HG02981 (cell line): ENCODE measurements at regions not wholly inside any gene's neighbourhood (a gene's known extent, or its start where the extent isn't known, plus 50 kb on each side); places are given as distances from the start of the nearest gene placed in this dataset.
"Not testable (repeated sequence)": the region's sequence is repeated elsewhere in the genome, so short reads cannot be mapped to it uniquely, and the experiment has no call there.

Experiments
- ATAC-seq: cut with Tn5 transposase; IDR thresholded peaks from one replicate; pipeline ENCODE4 v1.9.1; 2021; ENCODE audit warnings: mild to moderate bottlenecking, moderate library complexity; ENCODE audit not compliant: unreplicated experiment

GRCh38 chr12:23141335-23141734 is 516.4 kb downstream of the ETNK1 start:
- no peak for ATAC-seq

DNA sequence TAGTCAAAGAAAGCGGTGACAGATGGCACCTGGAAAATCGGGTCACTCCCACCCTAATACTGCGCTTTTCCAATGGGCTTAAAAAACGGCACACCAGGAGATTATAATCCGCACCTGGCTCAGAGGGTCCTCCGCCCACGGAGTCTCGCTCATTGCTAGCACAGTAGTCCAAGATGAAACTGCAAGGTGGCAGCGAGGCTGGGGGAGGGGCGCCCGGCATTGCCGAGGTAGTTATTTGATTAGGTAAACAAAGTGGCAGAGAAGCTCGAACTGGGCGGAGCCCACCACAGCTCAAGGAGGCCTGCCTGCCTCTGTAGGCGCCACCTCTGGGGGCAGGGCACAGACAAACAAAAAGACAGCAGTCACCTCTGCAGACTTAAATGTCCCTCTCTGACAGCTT is 521.1 kb downstream of the ETNK1 start:
- not testable (repeated sequence) for ATAC-seq

- no peak for ATAC-seq
Measured at GRCh38 chr12:23168459-23168858, 543.5 kb downstream of the ETNK1 start.

DNA sequence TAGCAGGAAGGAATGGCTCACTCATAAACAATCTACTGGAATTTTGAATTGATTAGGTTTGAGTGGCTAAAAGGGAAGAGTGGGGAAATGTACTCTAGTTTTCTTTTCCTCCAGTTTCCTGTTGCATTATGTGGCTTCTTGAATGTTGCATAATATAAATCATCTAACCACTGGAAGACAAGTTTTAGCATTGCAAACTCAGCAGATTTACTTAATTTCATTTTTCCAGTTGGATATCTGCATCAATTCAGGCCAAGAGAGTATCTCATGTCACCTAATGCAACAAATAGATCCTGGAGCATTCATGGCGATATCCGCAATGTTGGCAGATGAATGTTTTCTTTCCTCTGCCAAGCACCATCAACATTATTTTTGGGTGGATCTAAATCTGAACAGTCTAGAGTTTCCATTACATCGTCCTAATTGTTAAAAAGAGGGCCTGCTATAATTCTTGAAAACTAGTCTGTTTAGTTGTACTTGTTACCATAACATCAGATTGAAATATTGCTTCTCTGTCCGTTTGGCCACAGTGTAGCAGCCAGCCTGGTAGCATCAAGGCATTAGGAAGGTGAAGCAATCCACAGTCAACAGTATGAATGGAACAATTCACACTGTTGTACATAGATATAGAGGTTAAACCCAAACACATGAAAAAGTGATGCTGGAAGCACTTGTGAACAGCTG is 544.2 kb downstream of the ETNK1 start:
- ATAC-seq, result no peak

DNA sequence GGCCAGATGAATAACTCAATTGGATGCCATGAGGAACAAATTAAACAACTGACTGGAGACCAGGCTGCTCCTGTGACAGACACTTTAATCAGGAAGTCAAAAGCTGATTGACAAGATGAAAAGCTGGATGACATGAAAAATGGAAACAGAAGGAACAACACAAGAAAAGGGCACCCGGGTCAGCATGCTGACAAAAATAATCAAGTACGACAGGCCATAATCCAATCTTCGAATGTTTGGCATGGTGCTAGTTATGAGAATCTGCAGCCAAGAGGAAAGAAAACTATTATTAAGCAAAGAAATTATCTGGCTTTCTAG is 544.7 kb downstream of the ETNK1 start:
- ATAC-seq, result no peak

DNA sequence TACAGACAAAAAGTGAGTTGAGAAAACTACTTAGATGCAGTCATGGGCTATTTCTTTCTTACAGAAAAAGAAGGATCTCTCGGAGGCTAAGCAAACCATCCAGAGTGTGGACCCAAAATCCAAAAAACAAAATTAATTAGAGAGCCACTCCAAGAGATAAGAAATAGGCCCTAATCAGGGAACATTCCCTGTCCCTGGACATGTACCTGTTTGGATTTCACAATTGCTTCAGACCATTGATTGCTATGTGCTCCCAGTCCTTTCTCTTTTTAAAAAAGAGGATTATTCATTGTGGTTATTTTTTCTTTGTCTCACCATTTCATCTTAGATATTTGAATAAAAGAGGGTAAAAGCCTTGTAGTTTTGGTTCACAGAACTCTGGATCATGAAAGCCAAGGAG is 549.9 kb downstream of the ETNK1 start:
- no peak for ATAC-seq

DNA sequence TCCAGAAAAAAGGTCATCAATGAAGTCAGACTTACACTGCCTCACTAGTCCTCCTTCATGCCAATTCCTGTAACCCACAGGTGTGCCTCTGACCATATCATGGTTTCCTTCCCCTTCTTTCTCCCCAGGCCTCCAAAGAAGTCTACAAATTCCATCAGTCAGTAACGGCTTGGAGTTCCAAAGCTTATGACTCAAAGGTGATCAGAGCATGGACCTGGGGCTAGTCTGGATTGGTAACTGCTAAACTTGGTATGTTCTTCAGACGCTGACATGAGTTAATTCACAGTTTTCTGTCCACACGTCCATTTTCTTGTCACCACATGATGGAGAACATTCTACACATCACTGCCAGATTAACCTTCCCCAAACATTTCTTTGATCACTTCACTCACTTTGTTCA is 560.4 kb downstream of the ETNK1 start:
- ATAC-seq, result no peak

DNA sequence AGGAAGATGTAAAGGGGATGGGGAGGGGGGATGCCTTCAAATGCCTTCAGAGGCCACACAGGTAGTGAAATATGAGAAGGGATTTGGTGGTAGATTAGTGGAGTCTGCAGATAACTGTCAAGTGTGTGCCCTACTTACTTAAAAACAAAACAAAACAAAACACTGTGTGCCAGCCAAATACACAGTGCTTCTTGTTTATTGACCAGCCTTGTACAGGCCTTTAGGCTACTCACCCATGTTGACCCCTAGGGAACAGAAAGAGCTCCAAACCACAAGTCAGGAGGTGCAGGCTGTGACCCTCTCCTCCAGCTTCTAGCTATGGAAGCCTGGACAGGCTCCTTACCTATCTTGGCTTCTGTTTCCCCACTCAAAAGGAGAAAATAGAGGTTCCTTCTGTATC is 562.0 kb downstream of the ETNK1 start:
- ATAC-seq, result no peak

DNA sequence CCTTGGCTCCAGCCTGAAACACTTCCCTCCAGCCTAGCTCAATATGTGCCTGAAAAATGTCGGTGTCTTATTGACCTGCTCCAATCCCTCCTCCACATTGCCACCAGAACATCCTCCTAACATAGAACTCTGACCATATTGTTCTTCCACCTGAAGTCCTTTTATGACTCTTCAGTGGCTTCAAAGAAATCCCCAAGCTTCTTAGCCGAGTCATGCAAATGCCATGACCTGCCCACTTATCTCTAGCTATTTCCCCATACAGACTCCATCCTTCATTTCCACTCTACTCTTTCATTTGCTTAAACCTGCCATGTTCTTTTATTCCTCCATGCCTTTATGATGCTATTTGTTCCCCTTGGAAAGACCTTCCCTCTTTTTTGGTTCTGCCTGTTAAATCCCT is 568.6 kb downstream of the ETNK1 start:
- ATAC-seq, result no peak

DNA sequence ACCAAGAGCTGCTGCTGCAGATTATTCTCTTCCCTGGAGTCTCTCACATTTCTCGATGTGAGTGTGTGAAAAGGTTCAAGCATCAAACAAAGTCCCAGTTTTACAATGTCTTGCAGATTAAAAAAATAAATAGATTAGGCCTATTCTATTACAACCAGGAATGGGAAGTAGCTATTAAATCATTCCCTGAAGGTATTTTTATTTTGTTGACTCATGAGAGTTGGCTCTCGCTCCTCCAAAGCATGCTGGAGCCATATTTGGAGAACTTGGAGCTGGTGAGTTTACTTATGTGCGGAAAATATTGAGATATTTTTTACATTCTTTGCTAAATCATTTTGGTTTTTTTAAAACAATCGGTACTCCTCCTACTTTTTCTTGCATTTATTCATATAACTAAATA is 572.3 kb downstream of the ETNK1 start:
- no peak for ATAC-seq

GRCh38 chr12:23202728-23203127 is 577.8 kb downstream of the ETNK1 start:
- no peak for ATAC-seq

GRCh38 chr12:23204933-23205778 is 580.2 kb downstream of the ETNK1 start:
- peak; percentile 85 for ATAC-seq

GRCh38 chr12:23209793-23210192 is 584.8 kb downstream of the ETNK1 start:
- no peak for ATAC-seq

GRCh38 chr12:23210573-23210972 is 585.6 kb downstream of the ETNK1 start:
- no peak for ATAC-seq

DNA sequence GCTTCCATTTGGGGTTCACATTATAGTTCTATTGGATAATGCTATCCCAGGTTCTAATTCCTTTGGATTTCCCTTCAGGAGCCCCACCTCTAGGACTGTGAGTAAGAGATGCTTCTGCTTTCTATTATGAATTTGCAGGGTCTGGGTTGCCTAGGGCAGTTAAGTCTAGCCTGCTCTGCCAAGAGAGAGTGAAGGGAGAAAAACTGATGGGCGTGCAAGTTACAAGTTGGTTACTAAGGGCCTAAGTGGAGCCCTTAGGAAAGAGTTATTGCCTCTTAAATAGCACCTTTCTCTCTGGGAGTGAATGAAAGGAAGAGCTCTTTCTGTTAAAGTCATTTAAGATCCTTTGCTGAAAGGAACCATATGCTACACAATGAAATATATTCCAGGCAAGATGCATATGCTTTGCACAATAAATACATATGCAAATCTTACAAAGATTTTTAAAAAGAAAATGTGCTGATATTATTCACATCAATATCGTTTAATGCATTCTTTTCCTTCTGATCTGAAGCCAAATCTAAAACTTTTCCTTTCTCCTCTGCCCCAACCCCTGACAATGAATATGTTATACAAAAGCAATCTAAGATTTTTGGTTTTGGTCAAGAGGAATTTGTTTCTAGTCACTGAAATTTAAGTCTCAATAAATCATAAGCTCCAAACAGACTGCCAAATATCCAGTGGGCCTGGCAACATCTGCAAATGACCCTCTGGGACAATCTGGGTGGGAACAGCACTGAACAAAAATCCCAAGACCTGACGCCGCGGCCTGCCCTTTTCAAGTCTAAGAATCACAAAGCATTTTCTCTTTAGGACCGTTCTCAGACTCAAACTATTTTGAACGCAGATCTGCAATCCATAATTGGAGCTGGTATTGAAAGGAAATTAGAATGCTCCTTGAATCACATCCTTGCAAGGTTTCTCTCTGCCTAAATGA is 586.7 kb downstream of the ETNK1 start:
- no peak for ATAC-seq

GRCh38 chr12:23217158-23217557 is 592.2 kb downstream of the ETNK1 start:
- no peak for ATAC-seq

DNA sequence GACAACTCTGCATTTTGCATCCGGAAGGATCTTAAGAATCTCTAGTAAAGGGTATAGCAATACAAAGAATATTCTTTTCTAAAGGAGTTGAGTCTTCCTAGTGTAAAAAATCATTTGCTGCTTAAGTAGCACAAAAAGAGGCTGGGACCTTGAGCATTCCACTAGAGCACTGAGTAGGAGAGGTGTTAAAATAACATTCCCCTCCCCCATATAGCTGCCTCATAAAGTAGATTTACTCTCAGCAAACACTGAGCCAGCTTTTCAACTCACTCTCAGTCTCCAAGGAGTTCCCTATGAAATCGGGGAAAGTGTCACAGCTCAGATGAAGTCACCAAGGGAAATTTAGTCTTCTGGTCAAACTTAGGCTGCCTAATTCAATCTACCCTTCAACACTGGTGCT is 592.7 kb downstream of the ETNK1 start:
- no peak for ATAC-seq

GRCh38 chr12:23221066-23221465 is 596.1 kb downstream of the ETNK1 start:
- no peak for ATAC-seq

DNA sequence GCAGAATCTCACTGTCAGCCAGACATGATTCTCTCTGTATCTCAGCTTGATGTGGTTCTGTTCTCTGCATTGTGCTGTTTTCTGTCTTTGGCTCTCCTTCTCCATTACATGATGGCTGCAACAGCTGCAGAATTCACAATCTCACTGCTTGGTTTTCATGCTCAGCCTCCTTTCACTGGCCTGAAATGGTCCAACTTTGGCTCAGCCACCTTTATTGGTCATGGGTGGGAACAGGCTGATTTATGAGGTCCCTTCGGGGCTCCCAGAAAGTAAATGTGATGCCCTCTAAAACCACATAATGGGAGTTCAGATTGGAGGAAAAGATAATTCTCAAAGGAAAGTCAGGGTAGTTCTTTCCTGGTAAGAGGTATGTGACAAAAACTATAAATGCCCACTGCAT is 597.0 kb downstream of the ETNK1 start:
- no peak for ATAC-seq

DNA sequence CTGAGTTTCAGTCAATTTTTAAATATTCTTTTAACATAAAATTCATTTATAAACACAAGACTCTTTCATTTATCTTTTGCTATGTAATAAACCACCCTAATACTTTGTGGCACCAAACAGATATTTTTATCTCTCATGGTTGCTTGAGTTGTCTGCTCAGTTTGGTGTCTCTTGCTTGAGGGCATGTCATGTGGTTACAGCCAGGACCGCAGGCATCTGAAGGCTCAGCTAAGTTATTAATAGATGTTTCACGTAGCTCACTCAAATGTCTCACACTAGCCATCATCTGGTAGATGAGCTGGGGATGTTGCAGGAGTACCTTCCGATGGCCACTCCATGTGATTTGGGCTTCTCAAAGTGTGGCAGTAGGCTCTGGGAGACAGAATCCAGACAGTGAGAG is 597.8 kb downstream of the ETNK1 start:
- no peak for ATAC-seq

DNA sequence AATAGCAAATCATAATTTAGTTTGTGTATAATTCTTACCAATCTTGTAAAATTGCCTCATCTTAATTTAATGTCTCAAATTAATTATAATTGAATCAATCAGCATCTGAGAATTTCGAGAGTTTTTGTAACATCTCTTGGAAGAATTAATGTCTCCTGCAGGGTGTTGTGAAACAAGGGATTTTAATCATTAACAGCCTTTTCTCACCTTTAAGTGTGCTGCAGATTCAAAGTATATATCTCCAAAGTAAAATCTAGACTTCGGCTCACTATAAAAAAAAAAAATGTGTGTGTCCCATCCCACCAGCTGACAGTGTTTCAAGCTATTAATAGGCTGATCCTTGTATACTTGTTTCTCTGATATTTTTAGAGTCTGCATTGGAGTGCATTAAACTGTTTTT is 603.1 kb downstream of the ETNK1 start:
- ATAC-seq, result no peak

DNA sequence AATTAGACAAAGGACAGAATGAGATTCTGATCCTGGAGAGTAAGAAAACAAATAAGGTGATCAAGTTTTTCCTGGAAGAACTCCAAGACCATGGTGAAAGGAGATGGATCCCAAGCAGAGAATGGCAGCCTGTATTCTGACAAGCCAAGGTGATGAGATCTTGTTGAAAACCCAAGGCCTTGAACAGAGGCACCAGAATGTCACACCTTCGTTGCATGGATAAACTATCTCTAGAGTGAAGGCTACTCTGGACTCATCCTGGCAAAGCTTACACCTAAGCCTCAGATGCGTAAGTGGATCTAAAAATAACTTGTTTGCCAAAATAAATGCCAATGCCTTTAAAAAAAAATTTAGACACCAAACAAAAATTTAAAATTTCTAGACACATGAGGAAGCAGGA is 605.9 kb downstream of the ETNK1 start:
- no peak for ATAC-seq
